NCI-H1694 treated with DMSO at 0.1 percent for 48 hours (cell line): ENCODE measurements at regions not wholly inside any gene's neighbourhood (a gene's known extent, or its start where the extent isn't known, plus 50 kb on each side); places are given as distances from the start of the nearest gene placed in this dataset.
"Not testable (repeated sequence)": the region's sequence is repeated elsewhere in the genome, so short reads cannot be mapped to it uniquely, and the experiment has no call there.

ENCODE experiments used
- DNase-seq: peaks from one replicate; lab custom pipeline; 2025; lab: John Stamatoyannopoulos, UW

DNA sequence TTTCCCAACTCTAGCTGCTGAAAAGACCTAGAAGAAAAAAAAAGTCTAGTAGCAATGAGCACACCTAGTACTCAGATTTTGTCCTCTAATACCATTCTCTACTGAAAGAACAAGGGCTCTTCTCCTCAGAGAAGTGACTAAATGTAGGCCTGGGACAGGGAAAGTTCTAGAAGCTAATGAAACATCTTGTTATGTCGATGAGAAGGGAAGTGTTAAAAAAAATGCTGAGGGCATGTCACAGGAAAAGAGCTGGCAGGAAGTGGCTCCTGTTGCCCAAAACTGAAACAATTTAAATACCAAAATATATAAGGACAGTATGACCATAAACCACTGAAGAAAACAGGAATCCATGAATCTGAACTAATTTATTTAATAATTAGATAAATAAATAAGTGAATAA is 581.4 kb upstream of the TBL1XR1 start:
- no peak for DNase-seq

DNA sequence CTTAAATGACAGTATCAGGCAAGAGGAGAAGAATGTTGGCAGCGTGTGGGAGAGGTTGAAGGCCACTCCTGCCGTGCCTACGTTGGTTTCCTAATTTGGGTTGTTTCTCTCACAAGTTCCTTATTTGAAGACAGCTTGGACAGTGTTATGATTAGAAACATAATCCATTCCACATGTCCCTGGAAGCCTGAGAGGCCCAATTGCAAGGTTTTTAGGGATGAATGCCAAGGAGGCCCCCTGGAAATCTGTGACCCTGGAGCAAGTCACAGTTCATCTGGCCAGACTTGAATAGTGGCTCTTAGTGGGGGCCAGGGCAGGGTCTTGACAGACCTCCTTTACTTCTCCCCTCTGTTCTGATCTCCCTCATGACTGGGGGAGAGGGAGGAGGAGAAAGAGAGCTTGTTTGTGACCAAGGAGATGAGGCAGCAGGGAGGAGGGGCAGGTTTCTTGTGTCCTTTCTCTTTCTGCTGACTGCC is 584.4 kb upstream of the TBL1XR1 start:
- DNase-seq: no peak

DNA sequence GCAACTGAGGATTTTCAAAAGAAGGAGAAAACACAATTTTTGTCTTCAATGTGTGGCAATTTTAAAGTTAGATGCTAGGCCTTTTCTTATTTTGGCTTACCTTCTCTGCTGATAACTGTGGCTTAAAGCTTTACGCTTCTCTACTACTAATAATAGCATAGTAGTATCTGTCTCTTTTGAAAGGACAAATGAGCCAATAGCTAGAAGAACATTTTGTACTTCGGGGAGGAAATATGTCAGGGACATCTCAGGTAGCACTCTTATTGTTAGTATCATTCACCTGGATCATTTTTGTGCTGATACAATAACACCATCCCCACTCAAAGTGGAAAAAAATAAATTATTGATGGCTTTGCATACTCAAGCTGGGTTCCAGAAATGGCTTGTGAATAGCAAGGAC is 586.1 kb upstream of the TBL1XR1 start:
- DNase-seq: no peak

DNA sequence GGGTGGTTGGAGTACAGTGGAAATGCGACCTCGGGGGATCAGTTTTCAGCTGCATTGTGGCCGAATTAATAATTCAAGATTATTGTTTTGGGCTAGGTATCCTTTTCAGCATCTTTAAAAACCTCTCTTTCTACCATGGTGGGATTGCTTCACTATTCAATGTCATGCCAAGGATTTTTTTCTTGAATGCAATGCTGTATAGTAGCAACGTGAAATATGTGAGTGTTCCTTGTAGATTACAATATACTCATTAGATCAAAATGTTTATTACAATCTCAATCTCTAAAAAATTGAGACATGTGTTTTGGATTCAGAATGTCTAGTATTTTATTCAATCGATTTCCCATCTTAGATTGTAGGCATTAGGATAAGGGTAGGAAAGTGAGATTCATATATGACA is 586.5 kb upstream of the TBL1XR1 start:
- no peak for DNase-seq

DNA sequence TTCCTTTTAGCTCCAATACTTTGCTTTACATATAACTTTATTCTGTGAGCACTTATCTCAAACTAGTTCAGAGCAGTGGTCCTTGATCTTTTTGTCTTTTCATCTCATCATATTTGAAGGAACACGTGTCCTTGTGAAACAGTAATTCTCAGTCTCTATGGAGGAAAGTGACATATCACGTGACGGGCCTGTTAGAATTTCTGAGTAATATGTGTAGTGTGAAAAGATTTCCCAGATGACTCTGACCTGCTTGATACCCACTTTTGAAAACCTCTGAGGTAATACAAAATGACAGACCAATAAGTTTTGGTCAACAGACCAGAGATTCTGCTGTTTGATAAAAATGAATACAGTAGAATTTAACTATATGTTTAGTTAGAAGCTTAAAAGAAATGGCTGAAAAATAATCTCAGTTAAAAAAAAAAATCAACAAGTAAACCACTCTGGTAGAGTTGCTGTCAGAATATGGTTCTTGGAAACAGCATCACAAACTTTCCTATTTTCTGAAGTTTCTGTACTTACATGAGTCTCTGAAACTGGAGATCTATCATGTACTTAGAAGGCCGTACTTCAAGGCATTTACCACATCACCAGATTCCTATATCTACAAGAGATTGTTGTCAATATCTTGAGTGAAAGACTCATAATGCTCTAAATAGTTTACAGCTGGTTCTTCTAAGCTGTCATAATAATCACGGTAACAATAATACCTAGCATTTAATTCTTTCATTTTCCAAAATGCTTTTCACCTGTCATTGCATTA is 590.2 kb upstream of the TBL1XR1 start:
- no peak for DNase-seq

DNA sequence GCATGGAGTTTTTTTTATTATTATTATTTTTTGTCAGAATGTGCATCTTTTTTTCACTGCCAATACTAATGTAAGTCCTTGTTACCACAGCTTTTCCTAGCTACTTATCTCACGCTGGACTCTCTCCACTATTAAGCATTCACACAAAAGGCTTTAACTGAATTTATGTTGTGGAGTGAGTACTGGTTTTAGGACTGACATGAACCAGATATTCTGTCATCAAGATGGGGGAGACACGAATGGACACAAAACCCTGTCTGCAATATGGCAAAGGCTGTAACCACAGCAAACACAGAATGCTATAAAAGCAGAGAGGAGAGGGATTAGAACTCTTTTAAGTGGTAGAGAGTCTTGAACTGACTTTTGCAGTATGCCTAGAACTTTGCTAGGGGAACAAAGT is 592.2 kb upstream of the TBL1XR1 start:
- no peak for DNase-seq

DNA sequence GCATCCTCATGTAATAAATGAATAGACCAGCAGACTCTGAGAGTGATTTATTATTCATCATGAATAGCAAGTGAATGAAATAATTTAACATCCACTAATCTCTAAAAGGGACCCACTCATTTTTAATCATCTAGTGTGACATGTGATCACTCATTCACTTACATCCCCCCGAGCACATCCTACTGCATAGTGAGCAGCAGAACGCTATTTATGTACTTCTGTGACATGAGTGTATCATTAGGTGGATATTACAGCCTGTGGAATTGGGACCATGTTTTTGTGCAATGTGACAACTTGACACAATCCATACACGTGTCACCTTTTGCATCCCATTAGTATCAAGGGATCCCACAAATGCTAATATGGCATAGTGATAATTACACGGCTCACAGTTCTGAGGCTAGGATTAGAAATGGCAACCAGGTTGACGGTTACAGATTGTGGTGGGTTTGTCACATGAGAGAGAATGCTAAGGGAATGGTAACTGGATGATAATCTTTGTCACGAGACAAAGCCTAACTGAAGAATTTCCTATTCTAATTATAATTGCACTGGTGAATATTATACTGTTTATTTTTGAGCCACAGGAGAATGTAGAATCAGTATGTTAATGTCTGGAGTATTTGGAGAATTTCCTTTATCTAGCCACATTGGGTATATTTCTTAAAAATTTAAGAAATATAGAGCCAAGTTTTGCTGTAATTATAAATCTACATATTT is 595.2 kb upstream of the TBL1XR1 start:
- no peak for DNase-seq

DNA sequence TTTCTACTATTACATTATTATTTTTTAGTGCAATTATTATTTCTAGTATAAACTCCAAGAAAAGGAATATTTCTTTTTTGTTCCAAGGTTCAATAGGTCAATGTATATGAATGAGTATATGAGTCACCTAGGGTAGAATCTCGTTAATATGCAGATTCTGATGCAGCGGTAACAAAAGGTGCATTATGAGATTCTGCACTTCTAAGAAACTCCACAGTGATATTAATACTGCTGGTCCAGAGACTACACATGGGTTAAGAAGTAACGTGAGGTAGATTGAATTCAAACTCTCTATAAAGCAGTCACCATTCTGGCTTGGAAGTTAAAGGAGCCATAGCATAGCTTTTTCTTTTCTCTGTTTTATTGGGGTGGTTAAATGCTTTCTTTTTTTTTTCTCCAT is 596.2 kb upstream of the TBL1XR1 start:
- DNase-seq: no peak

DNA sequence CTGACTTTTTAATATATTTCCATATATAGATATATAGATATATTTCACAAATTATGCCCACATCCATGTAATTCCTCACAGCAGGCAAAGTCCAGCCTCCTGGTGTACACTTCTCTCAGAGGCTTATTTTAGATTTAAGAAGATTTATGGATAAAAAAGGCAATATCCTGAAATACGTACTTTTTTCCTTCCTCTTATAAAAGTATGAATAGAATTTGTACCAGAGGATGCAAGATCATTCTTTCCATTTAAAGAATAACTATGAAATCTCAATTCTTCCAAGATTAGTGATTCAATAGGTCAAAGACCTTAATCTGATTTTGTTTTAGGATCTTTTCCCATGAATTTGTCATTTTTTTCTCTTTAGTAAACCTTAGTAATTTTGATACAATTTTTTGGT is 597.9 kb upstream of the TBL1XR1 start:
- DNase-seq: no peak

DNA sequence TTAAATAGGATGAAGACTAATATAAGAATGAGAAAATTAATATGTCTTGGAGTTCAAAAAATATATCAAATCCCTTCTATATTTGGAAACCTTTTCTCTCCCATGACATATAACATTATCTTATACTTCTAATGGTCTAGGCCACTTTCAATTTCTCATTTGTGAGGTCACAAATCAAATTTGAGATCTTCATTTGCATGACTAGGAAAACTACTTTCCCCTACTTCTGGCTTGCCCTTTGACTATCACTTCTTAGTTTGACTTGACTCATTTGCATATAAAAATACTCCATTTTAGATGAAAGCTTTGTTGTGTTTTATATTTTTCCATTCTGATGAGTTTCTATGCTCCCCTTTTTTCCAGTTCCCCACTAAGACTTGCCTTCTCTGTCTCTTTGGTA is 598.6 kb upstream of the TBL1XR1 start:
- no peak for DNase-seq

DNA sequence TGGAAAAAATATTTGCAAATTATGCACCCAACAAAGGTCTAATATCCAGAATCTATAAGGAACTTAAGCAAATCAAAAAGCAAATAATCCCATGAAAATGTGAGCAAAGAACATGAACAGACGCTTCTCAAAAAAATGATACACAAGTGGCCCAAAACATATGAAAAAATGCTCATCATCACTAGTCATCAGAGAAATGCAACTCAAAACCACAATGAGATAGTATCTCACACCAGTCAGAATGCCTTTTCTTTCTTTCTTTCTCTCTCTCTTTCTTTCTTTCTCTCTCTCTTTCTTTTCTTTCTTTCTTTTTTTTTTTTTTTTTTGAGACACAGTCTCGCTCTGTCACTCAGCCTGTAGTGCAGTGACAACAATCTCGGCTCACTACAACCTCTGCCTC is 602.9 kb upstream of the TBL1XR1 start:
- DNase-seq: not testable (repeated sequence)

DNA sequence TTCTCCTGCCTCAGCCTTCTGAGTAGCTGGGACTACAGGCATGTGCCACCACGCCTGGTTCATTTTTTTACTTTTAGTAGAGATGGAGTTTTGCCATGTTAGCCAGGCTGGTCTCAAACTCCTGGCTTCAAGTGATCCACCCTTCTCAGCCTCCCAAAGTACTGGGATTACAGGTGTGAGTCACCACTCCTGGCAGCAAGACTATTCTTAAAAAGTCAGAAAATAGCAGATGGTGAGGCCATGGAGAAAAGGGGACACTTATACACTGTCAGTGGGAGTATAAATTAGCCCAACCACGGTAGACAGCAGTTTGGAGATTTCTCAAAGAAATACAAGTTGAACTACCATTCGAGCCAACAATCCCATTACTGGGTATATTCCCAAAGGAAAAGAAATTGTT is 603.3 kb upstream of the TBL1XR1 start:
- no peak for DNase-seq

DNA sequence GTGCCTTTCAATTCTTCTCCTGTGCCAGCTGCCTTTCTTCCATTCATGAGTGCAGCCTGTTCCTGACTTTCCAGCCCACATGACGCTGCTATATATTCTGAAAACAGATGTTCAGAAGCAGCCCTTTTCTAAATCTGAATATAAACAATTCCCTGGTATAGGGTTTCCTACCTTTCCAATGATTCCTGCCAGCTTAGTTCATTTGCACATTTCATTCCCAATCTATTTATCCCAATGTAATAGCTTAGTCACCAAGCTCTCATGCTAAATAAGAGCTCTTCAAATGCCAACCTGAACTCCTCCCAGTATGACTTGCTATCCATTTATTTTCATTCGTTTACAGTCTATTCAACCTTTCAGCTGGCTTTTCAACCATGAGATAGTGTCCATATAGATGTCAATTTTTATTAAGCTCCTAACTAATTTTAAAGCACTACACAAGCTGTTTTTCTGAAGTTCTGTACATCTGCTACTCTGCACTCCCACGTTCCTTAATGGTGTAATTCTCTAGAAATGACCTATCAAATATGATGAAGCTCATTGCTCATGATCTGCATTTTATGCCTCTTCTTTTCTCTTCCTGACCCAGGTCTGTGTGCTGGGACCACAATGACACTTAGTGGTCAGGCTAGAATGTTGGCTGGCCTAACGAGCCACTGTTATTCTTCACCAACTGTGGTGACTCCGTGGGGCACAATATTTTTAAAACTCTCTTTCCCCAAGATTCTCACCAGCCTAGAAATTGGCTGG is 605.0 kb upstream of the TBL1XR1 start:
- peak; percentile 34 for DNase-seq

DNA sequence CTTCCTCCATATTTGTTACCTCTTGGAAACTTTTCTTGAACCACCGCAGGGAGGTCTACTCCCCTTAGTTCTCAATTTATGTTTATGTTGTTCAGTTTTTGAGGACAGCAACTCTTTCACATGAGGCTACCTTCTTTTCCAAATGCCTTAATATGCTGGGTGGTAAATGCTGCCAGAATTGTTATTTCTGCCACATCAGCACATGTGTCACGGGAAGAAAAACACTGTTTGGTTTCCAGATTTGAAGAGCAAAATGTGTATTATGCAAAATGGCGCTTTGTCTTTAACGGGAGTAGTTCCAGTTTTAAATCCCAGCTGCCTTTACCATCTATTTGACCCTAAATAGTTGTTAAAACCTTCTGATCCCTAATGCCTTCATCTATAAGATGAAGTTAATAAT is 606.2 kb upstream of the TBL1XR1 start:
- no peak for DNase-seq

DNA sequence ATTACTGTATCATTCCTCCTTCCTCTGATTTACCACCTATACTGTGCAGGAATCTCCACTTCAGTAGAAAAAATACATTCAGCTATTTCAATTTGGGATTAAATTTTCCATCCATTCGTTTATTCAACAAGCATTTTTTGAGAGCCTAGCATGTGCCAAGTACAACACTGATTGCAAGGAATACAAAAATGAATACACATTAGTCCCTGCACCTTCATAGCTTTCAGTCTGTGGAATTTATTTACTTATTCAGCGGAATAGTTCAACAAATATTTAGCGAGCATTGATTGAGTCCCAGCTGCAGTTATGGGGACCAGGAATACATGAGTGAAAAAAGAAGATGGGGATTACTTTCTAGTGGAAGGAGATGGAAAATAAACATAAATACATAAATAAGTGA is 606.8 kb upstream of the TBL1XR1 start:
- DNase-seq: no peak

DNA sequence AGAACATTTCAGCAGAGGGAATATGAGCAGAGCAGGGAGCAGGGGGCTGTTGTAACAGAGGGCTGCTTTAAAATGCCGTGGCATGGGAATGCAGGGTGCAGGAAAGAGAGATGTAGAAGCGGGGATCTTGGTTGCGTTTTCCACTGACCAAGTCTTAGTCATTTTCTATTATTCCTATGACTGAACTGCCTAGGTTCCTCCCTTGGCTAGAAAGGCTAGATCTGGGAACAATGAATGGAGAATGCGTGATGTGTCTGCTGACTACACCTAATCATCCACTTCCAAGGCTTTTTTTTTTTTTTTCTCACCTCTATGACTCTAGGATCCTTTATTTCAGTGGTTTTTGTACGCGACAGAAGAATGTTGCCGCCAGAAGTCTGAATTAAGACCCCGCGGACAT is 607.4 kb upstream of the TBL1XR1 start:
- no peak for DNase-seq

DNA sequence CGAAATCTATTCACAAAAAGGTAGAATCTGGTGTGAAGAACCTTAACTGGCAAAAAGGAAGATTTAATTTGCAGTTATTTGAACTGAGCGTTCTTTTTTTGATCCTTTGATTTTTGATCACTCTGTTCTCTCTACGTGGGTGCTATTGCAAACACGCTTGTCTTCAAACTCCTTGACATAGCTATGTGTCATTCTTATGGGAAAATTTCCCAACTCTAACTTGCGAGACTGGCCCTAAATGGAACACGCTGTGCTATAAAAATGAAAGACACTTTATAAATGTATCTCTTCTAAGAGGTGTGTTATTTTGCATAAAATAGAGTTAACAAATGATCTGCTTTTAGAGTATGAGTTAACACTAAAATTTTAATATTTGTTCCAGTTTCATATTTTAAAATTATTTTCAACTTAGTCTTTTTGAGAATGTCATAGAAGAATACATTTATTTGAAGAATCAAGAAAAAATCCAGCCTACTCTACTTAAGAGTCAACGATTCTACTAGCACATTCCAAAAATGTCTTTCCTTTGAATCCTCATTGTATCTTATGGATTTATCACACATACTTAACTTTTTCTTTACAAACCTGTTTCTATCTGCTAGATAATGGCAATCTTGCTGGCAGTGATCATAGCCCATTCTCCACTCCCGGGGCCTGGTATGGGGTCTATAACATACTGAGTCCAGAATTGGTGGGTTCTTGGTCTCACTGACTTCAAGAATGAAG is 610.0 kb upstream of the TBL1XR1 start:
- no peak for DNase-seq

DNA sequence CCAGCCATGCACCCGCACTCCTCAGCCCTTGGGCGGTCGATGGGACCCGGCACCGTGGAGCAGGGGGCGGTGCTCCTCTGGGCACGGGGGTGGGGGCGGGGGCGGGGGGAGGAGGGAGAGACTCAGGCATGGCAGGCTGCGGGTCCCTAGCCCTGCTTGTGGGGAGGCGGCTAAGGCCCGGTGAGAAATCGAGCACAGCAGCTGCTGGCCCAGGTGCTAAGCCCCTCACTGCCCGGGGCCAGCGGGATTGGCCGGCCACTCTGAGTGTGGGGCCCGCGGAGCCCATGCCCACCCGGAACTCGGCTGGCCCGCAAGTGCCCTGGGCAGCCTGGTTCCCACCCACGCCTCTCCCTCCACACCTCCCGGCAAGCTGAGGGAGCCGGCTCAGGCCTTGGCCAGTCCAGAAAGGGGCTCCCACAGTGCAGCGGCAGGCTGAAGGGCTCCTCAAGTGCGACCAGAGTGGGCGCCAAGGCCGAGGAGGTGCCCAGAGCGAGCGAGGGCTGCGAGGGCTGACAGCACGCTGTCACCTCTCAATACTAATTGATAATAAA is 611.7 kb upstream of the TBL1XR1 start:
- DNase-seq: not testable (repeated sequence)

DNA sequence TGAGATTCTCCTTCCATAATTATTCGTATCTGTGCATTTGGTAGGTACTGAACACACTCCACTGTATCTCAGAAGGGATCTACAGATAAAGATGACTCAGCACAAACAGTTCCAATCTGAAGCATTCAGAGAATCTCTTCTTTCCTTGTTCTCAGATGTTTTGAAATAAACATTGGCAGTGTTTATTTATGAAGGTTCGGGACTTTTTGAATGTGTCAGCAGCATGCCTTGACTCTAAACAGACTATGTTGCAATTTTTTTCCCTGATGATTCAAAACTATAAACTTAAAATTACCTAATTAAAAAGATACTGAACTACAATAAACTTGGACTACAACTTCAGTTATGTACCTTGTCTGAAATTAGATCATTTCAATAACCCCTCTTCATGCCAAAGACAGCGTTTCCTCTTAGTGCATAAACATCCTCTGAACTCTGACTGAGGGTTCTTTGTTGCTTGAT is 612.9 kb upstream of the TBL1XR1 start:
- DNase-seq: no peak

DNA sequence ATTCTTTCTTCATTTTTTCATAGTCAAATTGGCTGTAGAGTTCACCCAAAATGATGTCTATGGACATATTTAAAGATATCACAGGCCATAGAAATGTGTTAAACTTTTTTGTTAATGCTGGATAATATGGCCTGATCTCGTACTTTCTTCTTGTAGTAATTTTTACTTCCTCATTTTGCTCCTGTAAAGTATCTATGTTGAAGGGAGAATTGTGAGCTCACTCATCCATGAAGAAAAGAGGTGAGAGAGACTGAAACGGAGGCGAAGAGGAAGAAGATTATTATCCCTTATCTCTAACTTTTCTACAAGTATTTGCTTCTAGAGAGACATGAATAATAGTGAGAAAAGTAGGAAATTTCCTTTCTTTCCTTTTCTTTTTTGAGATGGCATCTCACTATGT is 613.8 kb upstream of the TBL1XR1 start:
- DNase-seq: no peak

DNA sequence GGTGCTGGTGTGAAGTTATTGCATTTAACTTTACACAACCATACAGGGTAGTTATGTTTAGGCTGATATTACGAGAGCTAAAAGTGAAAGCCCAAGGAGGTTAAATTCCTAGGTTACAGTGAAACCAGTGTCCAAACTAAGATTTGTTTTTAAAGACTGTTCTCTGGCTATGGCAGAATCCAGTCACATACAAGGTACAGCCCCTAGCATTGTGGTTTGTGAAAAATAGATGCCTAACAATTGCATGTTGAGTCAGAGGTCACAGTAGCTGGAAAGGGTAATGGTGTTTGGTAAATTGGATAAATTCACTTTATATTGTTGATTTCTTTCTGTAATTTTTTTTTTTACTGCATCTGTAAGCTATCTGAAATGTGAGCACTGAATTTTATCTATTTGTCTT is 614.6 kb upstream of the TBL1XR1 start:
- no peak for DNase-seq

DNA sequence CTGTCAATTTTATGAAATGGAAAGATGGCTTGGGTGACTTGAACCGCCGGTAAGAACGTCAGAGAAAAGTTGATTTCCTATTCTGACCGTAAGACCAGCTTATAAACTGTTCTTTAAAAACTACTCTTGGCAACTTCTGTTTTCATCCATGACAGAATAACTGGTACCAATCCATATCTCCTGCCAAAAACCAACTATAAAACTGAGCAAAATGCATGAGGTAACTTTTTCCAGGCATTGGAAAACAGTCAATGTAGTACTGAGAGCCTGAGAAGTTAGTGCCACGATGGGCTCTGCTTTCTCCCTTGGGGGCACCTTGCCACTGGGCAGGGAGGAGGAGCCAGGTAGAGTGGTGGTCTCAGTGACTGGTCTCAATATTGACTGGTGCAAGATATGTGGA is 615.2 kb upstream of the TBL1XR1 start:
- no peak for DNase-seq
